ENCODE measurements at regions not wholly inside any gene's neighbourhood (a gene's known extent, or its start where the extent isn't known, plus 50 kb on each side); places are given as distances from the start of the nearest gene placed in this dataset.

- DNase-seq: no peak
Observed at GRCh38 chr9:2979957-2980610, 136.2 kb upstream of the PUM3 start.

DNA sequence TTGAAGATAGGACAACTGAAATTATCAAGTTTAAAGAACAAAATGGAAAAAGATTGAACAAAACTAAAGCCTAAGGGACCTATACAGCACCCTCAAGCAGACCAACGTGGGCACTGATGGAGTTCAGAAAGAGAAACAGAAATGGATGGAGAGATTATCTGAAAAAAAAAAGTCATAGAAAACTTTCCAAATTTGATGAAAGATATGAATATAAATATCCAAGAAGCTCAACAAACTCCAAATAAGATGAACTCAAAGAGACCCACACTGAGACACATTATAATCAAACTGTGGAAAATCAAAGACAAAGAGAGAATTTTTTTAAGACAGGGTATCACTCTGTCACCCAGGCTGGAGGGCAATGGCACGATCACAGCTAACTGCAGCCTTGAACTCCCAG is 128.6 kb upstream of the PUM3 start:
- DNase-seq: no peak

- no peak for DNase-seq
Observed at GRCh38 chr9:2970864-2971263, 127.0 kb upstream of the PUM3 start.

GRCh38 chr9:2967766-2968165 is 123.9 kb upstream of the PUM3 start:
- no peak for DNase-seq

DNA sequence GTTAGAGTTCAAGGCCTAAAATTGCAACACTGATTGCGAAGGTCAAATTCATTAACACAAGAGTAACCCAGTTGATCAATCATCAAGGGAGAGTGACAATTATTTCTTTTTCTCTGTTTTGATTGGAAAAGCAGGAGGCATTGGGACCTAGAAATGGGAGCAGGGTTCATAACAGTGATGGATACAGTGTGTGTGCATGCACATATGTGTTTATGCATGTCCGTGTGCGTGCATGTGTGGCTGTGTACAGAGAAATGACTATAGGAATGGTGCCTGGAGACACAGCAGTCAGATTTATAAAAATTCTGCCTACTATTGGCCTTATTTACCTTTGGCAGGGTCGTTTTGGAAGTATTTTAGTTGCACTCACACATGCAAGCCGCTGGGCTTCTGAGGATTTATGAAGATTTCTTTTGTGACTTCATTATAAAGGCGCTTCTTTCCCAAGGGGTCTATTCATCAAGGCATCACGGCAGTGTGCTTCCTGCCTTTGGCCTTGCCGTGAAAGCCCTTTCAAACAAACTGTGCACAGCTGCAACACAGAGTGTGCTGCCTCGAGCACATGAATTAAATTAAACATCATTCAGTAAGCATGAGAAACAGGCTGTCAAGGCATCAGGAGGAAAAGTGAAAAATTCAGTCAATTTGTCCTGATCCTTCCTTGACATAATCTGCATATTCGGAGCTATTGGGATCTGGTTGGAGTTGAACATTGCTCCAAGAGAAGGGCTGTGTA is 122.8 kb upstream of the PUM3 start:
- no peak for DNase-seq

DNA sequence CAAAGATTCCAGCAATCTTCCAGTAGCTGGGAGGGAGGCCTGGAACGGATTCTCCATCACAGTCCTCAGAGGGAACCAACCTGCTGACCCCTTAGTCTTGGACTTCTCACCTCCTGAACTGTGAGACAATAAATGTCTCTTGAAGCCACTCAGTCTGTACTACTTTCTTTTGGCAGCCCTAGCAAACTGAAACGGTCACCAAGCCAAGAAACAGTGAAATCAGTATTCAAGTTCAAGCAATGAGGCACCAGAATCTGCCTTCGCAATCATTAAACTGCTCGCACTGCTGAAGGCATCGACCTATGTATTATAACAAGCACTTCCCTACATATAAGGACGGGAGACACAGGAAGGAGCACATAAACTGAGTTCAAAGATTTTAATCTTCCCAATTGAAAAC is 120.6 kb upstream of the PUM3 start:
- DNase-seq: no peak

GRCh38 chr9:2963307-2963706 is 119.4 kb upstream of the PUM3 start:
- DNase-seq: peak; percentile 14 to 74

DNA sequence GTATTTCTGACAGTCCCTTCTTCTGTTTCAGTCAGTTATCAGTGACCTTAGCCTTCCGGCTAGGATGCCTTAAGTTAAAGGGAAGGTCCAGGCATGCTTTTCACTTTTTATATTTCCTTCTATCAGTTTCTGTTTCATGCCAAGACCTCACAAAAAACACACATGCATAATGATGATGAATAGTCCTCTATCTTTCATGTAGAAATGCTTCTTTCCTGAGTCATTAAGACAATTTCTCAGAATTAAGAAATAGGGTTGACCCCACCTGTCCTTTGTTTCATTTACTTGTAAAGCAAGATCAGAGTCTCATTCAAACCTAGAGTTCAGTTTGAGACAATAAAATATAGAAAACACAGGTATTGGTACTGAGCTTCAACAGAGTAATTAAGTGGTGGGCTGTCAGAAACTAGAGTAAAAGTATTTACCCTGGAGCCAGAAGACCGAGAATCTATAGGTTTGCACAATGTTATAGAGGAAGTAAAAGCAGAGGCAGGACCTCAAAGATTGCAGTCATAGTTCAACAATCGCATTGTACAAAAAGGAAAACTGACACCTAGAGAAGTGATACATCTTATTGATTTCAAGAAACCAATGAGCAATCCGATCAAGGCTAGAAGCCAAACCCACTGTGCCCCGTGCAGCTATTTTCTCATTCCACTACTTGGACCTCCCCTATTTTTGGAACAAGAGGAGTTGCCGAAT is 118.7 kb upstream of the PUM3 start:
- DNase-seq: no peak

DNA sequence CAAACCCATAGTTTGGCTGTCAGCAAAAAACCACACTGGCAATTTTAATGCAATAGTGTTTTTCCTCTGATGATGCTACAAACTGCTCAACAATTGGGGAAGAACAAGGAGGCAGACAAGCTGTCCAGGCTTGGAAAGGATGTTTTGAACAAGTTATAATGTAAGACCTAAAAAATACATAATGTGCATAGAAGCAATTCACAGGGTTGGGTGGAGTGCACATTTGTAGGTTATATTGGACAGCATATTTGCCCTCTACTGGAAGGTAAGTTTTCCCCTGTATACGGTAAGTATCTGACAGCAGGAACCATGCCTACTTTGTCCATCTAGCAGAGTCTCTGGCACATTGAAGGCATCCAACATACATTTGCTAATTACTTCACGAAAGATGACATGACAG is 114.3 kb upstream of the PUM3 start:
- peak in 1 of 2 experiments; percentile 33 for DNase-seq

GRCh38 chr9:2957656-2958200 is 113.8 kb upstream of the PUM3 start:
- peak in 1 of 2 experiments; percentile 66 for DNase-seq

DNA sequence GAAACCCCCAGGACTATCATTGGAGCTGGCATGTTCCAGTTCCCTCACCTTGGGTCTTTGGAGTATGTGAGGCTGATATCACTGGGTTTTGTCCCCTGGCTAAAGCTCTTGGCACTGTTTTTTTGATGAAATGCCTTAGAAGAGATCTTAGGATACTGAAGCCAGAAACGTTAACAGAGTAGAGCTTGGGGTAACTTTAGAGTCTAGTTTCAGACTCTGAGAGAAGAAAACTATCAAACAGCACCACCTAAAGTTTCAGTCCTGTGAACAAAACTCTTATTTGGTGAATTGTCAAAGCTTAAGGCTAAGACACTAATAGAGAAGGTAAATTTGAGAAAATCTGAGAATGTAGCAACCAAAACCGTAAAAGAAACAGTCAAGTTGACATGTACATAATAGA is 111.7 kb upstream of the PUM3 start:
- DNase-seq: no peak

GRCh38 chr9:2939368-2939767 is 95.5 kb upstream of the PUM3 start:
- DNase-seq: no peak

DNA sequence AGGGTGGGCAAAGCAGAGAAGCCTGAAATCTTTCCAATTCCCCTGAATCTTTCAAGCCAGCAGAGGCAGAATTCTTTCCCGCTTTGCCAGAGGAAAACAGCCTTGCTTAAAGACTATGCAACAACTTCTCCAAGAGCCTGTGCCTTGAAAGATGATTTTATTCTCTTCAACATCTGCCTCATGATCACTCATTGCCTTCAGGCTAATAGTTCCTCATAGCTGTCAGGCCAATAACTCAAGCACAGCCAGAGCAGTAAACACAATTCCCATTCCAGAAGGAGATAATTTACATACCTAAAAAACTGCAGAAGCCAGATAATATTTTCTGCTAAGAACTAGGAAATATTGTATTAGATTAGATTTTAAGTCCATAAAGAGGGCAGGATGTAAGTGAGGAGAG is 92.3 kb upstream of the PUM3 start:
- DNase-seq: no peak

DNA sequence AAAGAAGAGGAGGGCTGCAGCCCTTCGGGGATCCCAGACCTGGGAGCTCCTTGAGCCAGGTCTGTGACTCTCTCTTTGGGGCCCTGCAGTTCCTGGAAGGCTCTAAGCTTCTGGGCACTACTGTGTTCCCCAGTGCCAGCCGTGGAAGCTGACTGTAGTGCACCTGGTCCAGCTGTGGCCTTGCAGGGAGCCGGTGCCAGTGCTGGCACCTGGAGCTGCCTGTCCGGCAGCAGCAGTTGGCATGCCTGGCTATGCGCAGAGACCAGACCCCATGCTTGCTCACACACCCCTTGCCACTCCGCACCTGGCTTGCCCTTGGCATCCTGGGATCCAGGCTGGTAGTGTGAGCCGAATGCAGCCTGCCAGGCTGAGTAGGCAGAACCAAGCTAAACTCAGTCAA is 91.0 kb upstream of the PUM3 start:
- DNase-seq: no peak

- no peak for DNase-seq
Observed at GRCh38 chr9:2934241-2934650, 90.4 kb upstream of the PUM3 start.

- DNase-seq: no peak
Observed at GRCh38 chr9:2933165-2934095, 89.5 kb upstream of the PUM3 start.

DNA sequence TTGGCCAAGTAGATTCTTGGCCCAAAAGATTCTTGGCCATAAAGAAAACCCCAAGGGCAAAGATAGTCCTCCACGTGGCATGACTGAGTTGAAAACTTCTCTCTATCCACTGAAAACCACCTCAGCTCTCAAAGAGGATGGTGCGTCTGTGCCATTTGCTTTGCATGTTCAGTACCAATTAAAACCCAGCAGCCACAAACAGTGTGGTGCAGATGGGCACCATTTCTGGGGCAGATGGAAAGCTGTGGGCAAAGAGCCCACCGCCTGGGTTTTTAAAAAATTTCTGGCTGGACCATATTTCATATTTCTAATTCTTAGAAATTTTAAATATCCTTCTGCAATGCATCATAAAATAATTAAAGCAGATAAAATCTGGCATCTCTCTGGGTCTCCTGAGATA is 84.5 kb upstream of the PUM3 start:
- DNase-seq: no peak

DNA sequence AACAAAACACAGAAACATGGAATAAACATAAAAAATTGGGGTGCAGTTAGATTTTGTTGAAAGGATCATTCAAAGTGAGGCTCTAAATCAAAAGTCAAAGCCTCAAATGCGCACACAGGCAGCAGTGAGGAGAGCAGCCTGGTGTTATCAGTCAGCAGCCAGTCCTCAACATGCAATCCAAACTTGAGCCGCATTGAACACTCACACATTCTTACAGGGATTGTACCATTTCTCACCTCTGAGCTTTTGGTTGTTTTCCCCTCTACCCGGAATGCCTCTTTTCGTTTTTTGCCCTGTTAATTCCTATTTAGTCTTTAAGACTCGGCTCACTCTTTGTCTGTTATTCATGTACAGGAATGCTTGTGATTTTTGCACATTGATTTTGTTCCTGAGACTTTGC is 81.1 kb upstream of the PUM3 start:
- no peak for DNase-seq

DNA sequence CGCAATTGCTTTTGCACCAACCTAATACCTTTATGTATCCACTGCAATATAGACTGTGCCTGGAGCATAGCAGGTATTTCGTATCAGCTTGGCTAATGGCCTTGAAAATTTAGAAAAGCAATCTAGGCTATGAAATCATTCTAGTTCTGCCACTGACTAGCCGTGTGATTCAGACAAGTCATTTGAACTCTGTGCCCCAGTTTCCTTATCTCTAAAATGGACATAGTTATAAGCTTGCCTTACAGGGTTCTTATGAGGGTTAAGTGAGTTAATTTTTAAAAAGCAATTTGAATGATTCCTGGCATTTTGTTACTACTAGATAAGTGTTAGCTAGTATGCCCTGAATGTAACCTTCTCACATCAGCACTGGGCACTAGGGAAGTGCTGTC is 80.5 kb upstream of the PUM3 start:
- DNase-seq: no peak

GRCh38 chr9:2923766-2924379 is 80.0 kb upstream of the PUM3 start:
- peak in 1 of 2 experiments; percentile 11 for DNase-seq

GRCh38 chr9:2919347-2919746 is 75.5 kb upstream of the PUM3 start:
- DNase-seq: no peak

GRCh38 chr9:2916382-2916985 is 72.6 kb upstream of the PUM3 start:
- no peak for DNase-seq

Data from NCI-H524 (cell line).